HG03342 (cell line): ENCODE measurements at regions not wholly inside any gene's neighbourhood (a gene's known extent, or its start where the extent isn't known, plus 50 kb on each side); places are given as distances from the start of the nearest gene placed in this dataset.

Experiments used
- ATAC-seq: cut with Tn5 transposase; IDR thresholded peaks from one replicate; pipeline ENCODE4 v1.9.1; 2021; ENCODE audit warnings: mild to moderate bottlenecking, moderate library complexity; ENCODE audit not compliant: unreplicated experiment

DNA sequence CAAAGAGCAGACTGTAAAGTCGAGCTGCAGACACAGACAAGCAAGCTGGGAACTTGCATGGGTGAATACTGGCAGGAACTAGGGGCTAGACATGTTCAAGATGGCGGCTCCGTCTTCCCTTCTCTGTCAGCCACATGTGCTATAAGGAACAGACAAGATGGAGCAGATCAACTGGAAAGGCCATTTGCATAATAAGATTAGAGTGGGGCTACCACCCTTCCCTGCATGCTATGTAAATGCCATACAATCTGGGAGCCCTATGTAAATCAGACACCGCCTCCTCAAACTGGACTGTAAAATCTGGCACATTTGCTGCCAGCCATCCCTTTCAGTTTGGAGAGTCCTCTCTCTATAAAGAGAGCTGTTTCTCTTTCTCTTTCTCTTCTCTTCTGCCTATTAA, 640.1 kb upstream of the CDH8 start:
- ATAC-seq = no peak

DNA sequence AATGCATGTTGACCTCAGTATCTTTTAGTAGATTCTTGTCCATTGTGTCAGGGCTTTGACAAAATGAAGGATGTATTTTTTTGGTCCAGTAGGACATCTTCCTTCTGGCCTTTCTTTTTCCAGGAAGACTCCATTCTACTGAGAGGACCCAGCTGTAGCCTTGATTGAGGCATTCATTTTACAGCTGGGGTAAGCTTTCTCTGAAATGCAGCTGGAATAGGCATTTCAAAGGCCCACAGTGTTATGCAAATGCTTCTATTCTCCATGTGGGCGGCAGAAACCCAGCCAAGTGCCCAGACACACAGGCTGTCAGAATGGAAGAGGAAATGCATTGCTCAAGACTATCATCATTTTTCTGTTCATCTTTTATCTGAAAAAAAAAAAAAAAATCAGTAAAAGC, 629.0 kb upstream of the CDH8 start:
- ATAC-seq = no peak

DNA sequence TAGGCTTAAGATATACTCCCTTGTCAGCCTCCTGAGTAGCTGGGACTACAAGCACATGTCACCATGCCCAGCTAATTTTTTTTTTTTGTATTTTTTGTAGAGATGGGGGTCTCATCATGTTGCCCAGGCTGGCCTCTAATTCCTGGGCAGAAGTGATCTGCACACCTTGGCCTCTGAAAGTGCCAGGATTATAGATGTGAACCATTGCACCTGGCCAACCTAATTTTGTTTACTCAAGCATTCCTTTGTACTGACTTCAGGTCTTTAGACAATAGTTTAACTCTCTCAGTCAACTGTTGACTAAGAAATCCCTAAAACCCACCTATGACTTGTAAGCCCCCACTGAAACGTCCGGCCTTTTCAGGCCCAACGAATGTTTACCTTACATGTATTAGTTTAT, 628.3 kb upstream of the CDH8 start:
- no peak for ATAC-seq

DNA sequence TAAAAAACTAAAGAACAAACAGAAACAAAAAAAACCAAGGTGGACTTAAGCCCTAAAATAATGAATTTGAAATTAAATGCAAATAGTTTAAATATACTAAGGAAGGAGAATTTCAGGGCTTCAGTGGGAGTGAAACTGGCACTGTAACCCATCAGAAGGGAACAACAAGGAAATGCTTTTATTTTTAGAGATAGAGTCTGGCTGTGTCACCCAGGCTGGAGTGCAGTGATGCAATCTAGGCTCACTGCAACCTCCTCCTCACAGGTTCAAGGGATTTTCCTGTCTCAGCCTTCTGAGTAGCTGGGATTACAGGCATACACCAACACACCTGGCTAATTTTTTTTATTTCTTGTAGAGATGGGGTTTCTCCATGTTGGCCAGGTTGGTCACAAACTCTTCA, 625.2 kb upstream of the CDH8 start:
- no peak for ATAC-seq

- ATAC-seq = no peak
These were observed 620.9 kb upstream of the CDH8 start for GRCh38 chr16:62657116-62657515.

DNA sequence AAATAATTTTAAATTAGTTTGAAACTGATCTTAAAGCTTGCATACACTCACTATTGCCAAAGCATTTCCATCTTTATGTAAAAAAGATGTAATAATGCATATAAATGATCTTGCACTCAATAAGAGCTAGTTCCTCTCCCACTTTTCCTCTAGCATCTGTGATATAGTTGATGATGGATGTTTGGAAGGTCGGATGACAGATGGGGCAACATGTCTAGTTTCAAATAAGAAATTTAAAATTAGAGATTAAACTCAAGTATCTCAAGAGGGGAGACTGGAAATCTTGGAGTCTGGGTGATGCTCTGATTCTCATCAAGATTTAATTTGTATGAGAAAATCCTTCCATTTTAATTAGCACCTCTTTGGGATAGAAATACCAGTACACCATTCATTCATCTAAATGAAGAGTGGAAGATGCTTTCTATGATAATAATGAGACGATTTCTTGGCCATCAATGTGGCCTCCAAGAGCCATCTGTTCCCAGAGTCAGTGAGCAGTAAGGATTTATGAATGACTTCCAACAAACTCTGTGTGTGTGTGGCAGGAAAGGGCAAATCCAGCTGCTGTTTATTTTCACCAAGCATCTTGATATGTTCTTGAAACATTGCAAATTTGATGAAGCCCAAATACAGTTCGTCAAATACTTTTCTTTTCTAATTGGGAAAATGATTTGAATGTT, 616.3 kb upstream of the CDH8 start:
- no peak for ATAC-seq

DNA sequence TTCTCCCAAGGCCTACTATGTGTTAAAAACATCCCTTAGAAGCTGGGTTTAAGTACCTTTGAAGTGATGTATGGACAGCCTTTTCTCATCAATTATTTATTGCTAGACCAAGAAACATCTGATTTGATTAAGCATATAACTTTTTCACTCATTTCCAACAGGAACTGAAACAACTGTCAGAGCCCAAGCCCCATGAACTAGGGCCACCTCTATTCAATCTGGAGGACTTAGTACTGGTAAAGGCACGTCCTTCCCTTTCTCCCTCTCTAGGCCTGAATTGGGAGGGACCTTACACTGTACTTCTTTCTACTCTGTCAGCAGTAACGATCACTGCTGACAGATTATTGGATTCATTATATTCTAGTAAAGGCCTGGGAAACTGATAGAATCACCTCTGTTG, 612.0 kb upstream of the CDH8 start:
- no peak for ATAC-seq

GRCh38 chr16:62644030-62644812, 608.0 kb upstream of the CDH8 start:
- no peak for ATAC-seq

DNA sequence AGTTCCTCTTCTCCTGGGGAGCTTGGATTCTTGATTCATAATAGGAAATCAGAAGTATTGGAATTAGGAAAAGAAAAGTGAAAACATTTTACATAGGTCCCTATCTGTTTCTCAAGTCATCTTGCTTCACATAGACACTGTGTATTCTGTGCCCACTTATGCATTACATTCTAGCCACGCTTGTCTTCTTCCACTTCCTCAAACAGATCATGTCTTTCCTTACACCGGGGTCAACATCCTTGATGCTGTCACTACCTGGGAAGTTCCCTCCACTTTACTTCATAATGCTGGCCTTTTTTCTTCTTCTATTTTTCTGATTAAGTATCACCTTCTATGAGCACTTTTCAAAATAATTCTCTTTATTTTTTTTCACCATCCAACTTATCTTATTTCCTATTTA, 606.4 kb upstream of the CDH8 start:
- no peak for ATAC-seq

- no peak for ATAC-seq
These were observed 603.7 kb upstream of the CDH8 start for GRCh38 chr16:62639890-62640289.

DNA sequence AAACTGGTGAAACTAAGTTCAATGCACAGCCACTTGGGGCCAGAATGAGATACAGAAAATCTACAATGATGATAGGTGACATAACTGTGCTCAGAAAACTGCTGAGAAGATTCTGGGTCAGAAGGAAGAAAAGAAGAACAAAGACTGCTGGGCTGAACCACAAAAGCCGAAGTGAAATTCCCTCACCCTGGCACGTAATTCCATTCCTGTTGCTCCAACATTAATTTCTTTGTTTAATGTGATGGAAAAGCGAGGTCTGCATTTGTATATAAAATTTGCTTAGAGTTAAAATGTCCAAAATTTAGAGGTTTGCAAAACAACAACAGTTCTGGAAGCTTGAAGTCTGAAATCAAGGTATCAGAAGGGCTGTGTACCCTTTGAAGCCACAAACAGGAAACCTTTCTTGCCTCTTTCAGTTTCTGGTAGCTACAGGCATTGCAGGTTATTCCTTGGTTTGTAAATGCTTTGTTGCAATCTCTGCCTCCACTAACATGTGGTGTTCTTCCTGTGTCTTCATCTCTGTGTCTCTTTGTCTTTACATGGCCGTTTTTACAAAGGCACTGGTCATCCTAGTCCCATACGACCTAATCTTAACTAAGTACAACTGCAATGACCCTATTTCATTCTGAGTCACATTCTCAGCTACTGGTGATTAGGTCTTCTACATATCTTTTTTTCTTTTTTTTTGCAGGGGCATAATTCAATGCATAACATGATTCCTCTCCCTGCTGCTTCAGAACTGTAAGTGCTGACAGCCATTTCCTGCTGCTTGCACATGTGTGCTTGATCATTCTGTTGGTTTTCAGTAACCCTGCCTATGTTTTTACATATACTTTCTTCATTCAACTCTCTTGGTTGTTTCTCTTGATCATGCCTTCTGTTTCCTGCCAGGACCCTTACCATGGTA, 603.0 kb upstream of the CDH8 start:
- ATAC-seq = peak; percentile 66

DNA sequence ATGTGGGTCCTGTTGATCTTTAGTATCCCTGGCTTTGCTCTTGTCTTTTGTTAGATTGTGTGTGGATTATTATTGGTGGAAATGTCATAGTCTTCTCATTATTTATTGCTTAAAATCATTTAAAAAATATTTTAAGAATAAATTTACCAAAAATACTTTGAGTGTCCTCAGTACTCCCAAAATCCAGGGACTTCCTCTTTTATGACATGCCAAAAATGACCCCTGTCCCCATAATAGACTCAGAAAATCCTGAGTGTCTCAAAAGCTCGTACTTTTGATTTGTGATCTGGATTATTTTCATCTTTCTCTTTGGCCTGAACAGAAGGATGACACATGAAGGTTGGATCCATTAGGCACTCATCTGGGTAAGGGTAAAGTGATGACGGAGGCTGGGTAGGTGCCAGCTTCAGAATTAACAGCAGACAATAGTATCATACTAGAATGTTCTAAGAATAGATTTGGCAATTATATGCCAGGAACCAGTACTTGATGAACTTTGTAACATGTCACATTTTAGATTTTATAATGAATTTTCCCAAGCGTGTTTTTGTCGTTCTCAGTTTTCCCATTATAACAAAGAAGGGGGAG, 602.2 kb upstream of the CDH8 start:
- no peak for ATAC-seq

DNA sequence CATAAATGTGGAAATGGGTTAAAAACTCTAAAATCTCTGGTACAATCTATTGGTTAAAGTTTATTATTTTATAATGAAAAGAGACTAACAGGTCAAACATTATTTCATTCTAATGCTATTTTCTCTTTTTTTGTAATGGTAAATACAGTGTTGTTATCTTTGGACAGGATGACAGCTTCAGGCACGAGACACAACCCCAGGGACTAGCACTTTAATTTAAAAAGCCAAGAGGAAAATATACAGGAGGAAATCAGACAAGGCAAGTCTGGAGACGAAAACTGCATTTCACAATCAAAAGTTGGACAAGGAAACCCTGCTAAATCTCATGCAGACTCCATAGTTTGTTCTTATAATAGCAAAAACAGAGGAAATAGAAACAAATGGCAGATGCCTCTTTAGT, 589.1 kb upstream of the CDH8 start:
- ATAC-seq = no peak

- no peak for ATAC-seq
These were observed 584.0 kb upstream of the CDH8 start for GRCh38 chr16:62620275-62620674.

GRCh38 chr16:62615526-62615925, 579.3 kb upstream of the CDH8 start:
- no peak for ATAC-seq

DNA sequence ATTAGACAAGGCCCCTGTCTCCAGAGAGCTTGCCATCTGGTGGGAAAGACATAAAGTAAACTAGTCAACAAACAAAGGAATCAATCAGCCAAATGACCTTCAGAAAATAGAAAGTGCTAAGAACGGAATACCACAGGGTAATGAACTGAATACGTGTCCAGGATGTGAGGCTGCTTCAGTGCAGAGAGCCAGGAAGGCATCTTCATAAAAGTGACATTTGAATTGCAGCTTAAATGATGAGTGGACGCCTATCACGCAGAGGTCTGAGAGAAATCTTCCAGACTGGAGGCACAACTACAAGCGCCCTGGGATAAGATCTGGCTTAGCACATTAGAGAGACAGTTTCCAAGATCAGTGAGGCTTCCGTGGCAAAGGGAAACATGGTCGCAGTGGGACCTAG, 574.1 kb upstream of the CDH8 start:
- ATAC-seq = no peak

DNA sequence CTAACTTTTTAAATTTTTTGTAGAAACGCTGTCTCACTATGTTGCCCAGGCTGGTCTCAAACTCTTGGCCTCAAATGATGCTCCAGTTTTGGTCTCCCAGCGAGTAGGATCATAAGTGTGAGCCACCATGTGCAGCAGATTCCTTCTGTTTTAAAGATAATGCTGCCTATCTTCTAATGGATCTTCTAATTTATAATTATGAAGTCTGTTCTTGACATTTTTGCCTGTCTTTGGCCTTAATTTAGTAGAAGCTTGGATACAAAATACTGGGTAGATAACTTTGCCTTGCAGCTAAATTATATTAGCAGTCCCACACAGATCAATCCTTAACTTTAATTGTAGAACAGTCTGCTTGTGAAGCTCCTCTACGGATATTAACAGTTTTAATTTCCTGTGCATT, 566.6 kb upstream of the CDH8 start:
- no peak for ATAC-seq

GRCh38 chr16:62597875-62598274, 561.6 kb upstream of the CDH8 start:
- ATAC-seq = no peak

DNA sequence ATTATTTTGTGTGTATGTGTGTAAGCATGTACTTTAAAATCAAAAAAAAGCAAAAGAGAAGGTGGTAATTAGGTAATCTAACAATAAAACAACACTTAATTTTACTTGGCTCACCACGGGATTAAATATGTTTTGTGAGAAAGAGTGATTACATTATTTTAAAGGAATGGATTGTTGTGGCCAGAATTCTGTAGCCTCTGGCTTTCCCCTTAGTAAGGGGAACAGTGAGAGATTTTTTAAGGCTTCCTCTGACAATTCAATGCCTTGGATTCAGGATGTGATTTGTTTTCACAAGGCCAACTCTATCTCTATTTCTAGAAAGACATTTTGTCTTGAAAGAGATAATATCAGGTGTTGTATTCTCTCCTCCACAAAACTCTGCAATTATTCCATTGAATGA, 560.3 kb upstream of the CDH8 start:
- ATAC-seq = no peak

DNA sequence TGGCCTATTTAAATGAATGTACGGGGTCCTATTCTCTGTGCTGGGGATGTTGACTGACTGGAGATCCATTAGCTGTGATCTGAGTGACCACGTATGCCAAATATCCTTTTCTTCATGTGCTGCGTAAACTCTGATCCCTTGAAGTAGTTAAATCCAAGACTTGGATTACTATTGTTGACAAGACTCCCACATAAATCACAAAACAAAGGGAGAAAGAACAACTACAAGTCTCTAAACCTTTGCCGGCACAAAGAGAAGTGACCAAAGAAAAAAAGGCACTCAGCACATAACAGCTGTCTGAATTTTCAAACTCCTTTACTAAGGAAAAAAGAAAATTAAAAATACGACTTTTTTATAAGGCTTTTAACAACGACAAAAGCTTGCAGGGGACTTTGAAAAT, 559.9 kb upstream of the CDH8 start:
- no peak for ATAC-seq

DNA sequence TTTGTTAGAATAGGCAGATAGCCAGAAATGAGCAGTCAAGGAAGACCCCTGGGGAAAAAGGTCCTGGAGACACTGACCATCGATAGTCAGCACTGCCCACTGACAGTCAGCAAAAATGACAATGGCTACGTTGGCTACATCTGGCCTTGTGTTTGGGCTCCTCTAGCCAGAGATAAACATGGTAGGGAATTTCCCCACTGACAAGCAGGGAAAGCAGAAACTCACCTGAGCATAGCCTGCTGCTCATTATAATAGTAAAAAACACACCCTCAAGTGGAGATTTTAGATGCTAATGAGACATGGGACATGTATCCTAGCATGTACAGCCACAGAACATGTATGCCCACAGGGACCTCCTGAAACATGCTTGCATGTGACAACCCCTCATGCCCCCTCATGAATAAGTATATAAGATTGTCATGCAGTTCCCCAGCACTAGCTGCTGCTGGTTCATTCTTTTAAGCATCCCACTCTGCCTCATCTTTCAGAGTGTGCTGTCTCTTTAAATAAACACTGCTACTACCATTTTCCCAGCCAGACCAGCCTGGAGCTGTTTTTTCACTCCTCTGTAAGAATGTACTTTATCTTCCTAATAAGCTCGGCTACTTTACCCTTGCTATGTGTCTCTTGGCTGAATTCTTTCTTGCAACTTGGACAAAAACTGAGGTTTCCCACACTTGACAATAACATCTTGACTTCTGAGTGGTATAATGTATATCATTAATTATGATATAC, 550.1 kb upstream of the CDH8 start:
- no peak for ATAC-seq
